ENCODE measurements at regions not wholly inside any gene's neighbourhood (a gene's known extent, or its start where the extent isn't known, plus 50 kb on each side); places are given as distances from the start of the nearest gene placed in this dataset.

GRCh38 chr11:134487696-134488095, 75.7 kb upstream of the B3GAT1 start:
- Histone ChIP-seq H3K4ac (replicated peaks; ENCODE audit: insufficient read length, low read depth, low read length) (no peak overlapping the region), H2BK15ac (ENCODE audit: low read length) (no peak overlapping the region), H2BK20ac (ENCODE audit: low read length) (no peak overlapping the region), H3K4me3 (ENCODE audit: extremely low read depth in 1 of 4, insufficient read depth in 2 of 4, low read depth in 3 of 4, low read length in 4 of 4) (no peak overlapping the region), H2BK5ac (ENCODE audit: low read depth, low read length) (no peak overlapping the region), H3K23ac (ENCODE audit: insufficient read length) (no peak overlapping the region), H3K56ac (replicated peaks; ENCODE audit: insufficient read length, low read depth, low read length) (no peak overlapping the region), H3K79me1 (ENCODE audit: low read depth, low read length) (no peaks in the 10 kb centered on the region), H3K4me1 (replicated peaks in 1 of 4; ENCODE audit: control insufficient read depth in 3 of 4, insufficient read depth in 4 of 4, low read length in 3 of 4) (no peaks in the 10 kb centered on the region), H3K4me2 (ENCODE audit: insufficient read depth in 1 of 2, low read depth in 2 of 2, low read length in 2 of 2) (no peak overlapping the region), H4K5ac (ENCODE audit: insufficient read length, low read depth, low read length) (no peak overlapping the region), H3K9me3 (ENCODE audit: insufficient read depth in 2 of 2, low read depth in 1 of 2, low read length in 1 of 2) (no peaks in the 10 kb centered on the region), H3K36me3 (ENCODE audit: control insufficient read depth in 2 of 4, insufficient read depth in 4 of 4, low read length in 3 of 4) (no peaks in the 10 kb centered on the region), H3K27ac (ENCODE audit: low read depth, low read length) (no peak overlapping the region), H3K9ac (replicated peaks in 1 of 4; ENCODE audit: extremely low read depth in 1 of 4, low read depth in 3 of 4, low read length in 3 of 4) (no peak overlapping the region), H2AK5ac (ENCODE audit: low read depth, low read length) (no peak overlapping the region), H2BK120ac (replicated peaks; ENCODE audit: low read depth, low read length) (no peak overlapping the region), H2BK12ac (ENCODE audit: low read depth, low read length) (no peak overlapping the region), H3K23me2 (ENCODE audit: low read depth, low read length) (no peaks in the 10 kb centered on the region), H3K14ac (ENCODE audit: insufficient read length) (no peak overlapping the region), H3K27me3 (replicated peaks in 1 of 4; ENCODE audit: control insufficient read depth in 3 of 4, extremely low read depth in 1 of 4, insufficient read depth in 3 of 4, low read length in 3 of 4) (no peaks in the 10 kb centered on the region; a peak in 1 of 7 replicates), H4K20me1 (replicated peaks in 1 of 2; ENCODE audit: control insufficient read depth in 1 of 2, insufficient read depth in 2 of 2, low read length in 2 of 2) (no peaks in the 10 kb centered on the region), H3K18ac (ENCODE audit: extremely low read depth, low read length) (no peak overlapping the region), H4K8ac (ENCODE audit: extremely low read depth, insufficient read depth, low read length) (no peak overlapping the region), H2AFZ (ENCODE audit: low read length) (no peak overlapping the region), H3K79me2 (ENCODE audit: control insufficient read depth in 1 of 2, insufficient read depth in 2 of 2, low read length in 2 of 2) (no peaks in the 10 kb centered on the region), H4K91ac (replicated peaks; ENCODE audit: insufficient read length, low read length) (no peak overlapping the region)
- WGBS, 2 experiments (ENCODE audit: extremely low coverage in 1 of 2, insufficient coverage in 1 of 2, insufficient read length in 1 of 2, insufficient replicate concordance in 2 of 2, low coverage in 1 of 2, low lambda C conversion rate in 2 of 2, missing lambda C conversion rate in 1 of 2), result 90% methylated on average over 3 of the region's 3 CpGs; no CpG with 5 or more reads in 1 of the 2 experiments
- POLR2A ChIA-PET (ENCODE audit: partially characterized antibody), result no interaction called here
- CTCF ChIA-PET (ENCODE audit: partially characterized antibody), result interaction anchor here (1.0 to 1.1 kb wide), 3 partner anchors 10 to 76 kb away, joined by 3 read pairs; no protein-coding TSS in a partner anchor
- TF ChIP-seq CEBPB (IDR thresholded peaks at IDR 0.05; ENCODE audit: low read depth, low read length) (no peak), ZNF274 (IDR thresholded peaks at IDR 0.05; ENCODE audit: borderline replicate concordance, extremely low read depth, low read length) (no peak), KDM4A (IDR thresholded peaks at IDR 0.05; ENCODE audit: low read depth, low read length, severe bottlenecking) (no peak), RNF2 (IDR thresholded peaks at IDR 0.05; ENCODE audit: borderline replicate concordance, low read depth, low read length, missing control alignments, poor library complexity, severe bottlenecking) (no peak), GTF2F1 (IDR thresholded peaks at IDR 0.05; ENCODE audit: borderline replicate concordance, low read depth, low read length) (no peak), BRCA1 (IDR thresholded peaks at IDR 0.05; ENCODE audit: low read depth, low read length) (no peak), CTBP2 (IDR thresholded peaks at IDR 0.05; ENCODE audit: borderline replicate concordance, insufficient read depth, insufficient read length, low read length) (no peak), USF2 (IDR thresholded peaks at IDR 0.05; ENCODE audit: low read length) (no peak), YY1 (IDR thresholded peaks at IDR 0.05; ENCODE audit: low read depth, low read length) (no peak)
- TF ChIP-seq, protein P1, sequence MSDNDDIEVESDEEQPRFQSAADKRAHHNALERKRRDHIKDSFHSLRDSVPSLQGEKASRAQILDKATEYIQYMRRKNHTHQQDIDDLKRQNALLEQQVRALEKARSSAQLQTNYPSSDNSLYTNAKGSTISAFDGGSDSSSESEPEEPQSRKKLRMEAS (IDR thresholded peaks at IDR 0.05), result no peak
- TF ChIP-seq, protein P2, sequence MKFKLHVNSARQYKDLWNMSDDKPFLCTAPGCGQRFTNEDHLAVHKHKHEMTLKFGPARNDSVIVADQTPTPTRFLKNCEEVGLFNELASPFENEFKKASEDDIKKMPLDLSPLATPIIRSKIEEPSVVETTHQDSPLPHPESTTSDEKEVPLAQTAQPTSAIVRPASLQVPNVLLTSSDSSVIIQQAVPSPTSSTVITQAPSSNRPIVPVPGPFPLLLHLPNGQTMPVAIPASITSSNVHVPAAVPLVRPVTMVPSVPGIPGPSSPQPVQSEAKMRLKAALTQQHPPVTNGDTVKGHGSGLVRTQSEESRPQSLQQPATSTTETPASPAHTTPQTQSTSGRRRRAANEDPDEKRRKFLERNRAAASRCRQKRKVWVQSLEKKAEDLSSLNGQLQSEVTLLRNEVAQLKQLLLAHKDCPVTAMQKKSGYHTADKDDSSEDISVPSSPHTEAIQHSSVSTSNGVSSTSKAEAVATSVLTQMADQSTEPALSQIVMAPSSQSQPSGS (IDR thresholded peaks at IDR 0.05; ENCODE audit: low read length), result no peak
- FAIRE-seq (no peak), DNase-seq (ENCODE audit: low read depth in 1 of 2, low spot score in 2 of 2) (no peak)
